GM23338 (cell line): ENCODE measurements at regions not wholly inside any gene's neighbourhood (a gene's known extent, or its start where the extent isn't known, plus 50 kb on each side); places are given as distances from the start of the nearest gene placed in this dataset.

Source experiments
- ATAC-seq: fragments of 200-7000 bp; cut with Tn5 transposase; 3 replicates; pipeline ENCODE4 v1.9.1; 2020
- DNase-seq: peaks from one replicate; pipeline ENCODE4 v3.0.0-alpha.2; 2015; ENCODE audit warnings: low spot score
- H2AFZ ChIP-seq: fragments of 200-600 bp; sonication (generic); 2 replicates; pipeline ENCODE4 v1.8.0; 2016; ENCODE audit warnings: antibody characterized with exemption, mild to moderate bottlenecking, moderate library complexity
- H3F3A ChIP-seq: fragments of 200-600 bp; sonication (generic); replicated peaks from 2 replicates; pipeline ENCODE4 v1.8.0; 2017; ENCODE audit warnings: antibody characterized with exemption, mixed run types, low read depth
- H3K27ac ChIP-seq: fragments of 200-600 bp; sonication (generic); 2 replicates; pipeline ENCODE4 v1.6.1; 2016; ENCODE audit warnings: low read depth
- H3K27me3 ChIP-seq: fragments of 200-600 bp; sonication (generic); 2 replicates; pipeline ENCODE4 v1.8.0; 2016; ENCODE audit warnings: mild to moderate bottlenecking, mixed run types, moderate library complexity; ENCODE audit not compliant: insufficient read depth
- H3K36me3 ChIP-seq: fragments of 200-600 bp; sonication (generic); 2 replicates; pipeline ENCODE4 v1.8.0; 2016; ENCODE audit warnings: mild to moderate bottlenecking; ENCODE audit not compliant: insufficient read depth
- H3K4me1 ChIP-seq: fragments of 200-600 bp; sonication (generic); 2 replicates; pipeline ENCODE4 v1.8.0; 2016; ENCODE audit warnings: mild to moderate bottlenecking, moderate library complexity; ENCODE audit not compliant: insufficient read depth
- H3K4me2 ChIP-seq: fragments of 200-600 bp; sonication (generic); 2 replicates; pipeline ENCODE4 v1.7.1; 2017; ENCODE audit warnings: mixed run types
- H3K4me3 ChIP-seq: fragments of 200-600 bp; sonication (generic); 2 replicates; pipeline ENCODE4 v1.6.1; 2016; ENCODE audit warnings: mixed run types
- H3K79me2 ChIP-seq: fragments of 200-600 bp; sonication (generic); replicated peaks from 2 replicates; pipeline ENCODE4 v1.8.0; 2017; ENCODE audit warnings: mild to moderate bottlenecking; ENCODE audit not compliant: insufficient read depth
- H3K9me2 ChIP-seq: fragments of 200-600 bp; sonication (generic); 2 replicates; pipeline ENCODE4 v1.8.0; 2017; ENCODE audit not compliant: insufficient read depth
- H4K20me1 ChIP-seq: fragments of 200-600 bp; sonication (generic); replicated peaks from 2 replicates; pipeline ENCODE4 v1.8.0; 2017; ENCODE audit warnings: mild to moderate bottlenecking; ENCODE audit not compliant: insufficient read depth
- H3K27ac Mint-ChIP-seq: 2 replicates; pipeline ENCODE4 v1.8.0; 2020; ENCODE audit warnings: inconsistent platforms, mild to moderate bottlenecking, moderate library complexity, mixed read lengths
- H3K27me3 Mint-ChIP-seq: 3 replicates; pipeline ENCODE4 v1.8.0; 2022; ENCODE audit warnings: low read depth, mild to moderate bottlenecking, moderate library complexity, mixed read lengths, inconsistent platforms; ENCODE audit not compliant: insufficient read depth, poor library complexity
- H3K36me3 Mint-ChIP-seq: 3 replicates; pipeline ENCODE4 v1.8.0; 2021; ENCODE audit warnings: low read depth, mild to moderate bottlenecking, inconsistent platforms, moderate library complexity, mixed read lengths
- H3K4me1 Mint-ChIP-seq: 3 replicates; pipeline ENCODE4 v1.8.0; 2020; ENCODE audit warnings: mild to moderate bottlenecking, inconsistent platforms, mixed read lengths
- H3K4me3 Mint-ChIP-seq: 3 replicates; pipeline ENCODE4 v1.8.0; 2021; ENCODE audit warnings: moderate library complexity, mild to moderate bottlenecking, inconsistent platforms, mixed read lengths
- H3K9me3 Mint-ChIP-seq: 3 replicates; pipeline ENCODE4 v1.8.0; 2020; ENCODE audit warnings: moderate library complexity, mild to moderate bottlenecking, inconsistent platforms, mixed read lengths
- ETS1 ChIP-seq: IDR thresholded peaks from 2 replicates; pipeline ENCODE4 v1.6.1; 2016; ENCODE audit warnings: antibody characterized with exemption
- EZH2 ChIP-seq: fragments of 200-600 bp; sonication (generic); IDR thresholded peaks from one replicate; pipeline ENCODE4 v1.8.0; 2017; ENCODE audit warnings: antibody characterized with exemption, mild to moderate bottlenecking, low read depth; ENCODE audit not compliant: unreplicated experiment
- EZH2phosphoT487 ChIP-seq: fragments of 200-600 bp; sonication (generic); IDR thresholded peaks from one replicate; pipeline ENCODE4 v1.8.1; 2018; ENCODE audit warnings: antibody characterized with exemption; ENCODE audit not compliant: unreplicated experiment
- JUNB ChIP-seq: IDR thresholded peaks from one replicate; pipeline ENCODE4 v1.6.1; 2016; ENCODE audit warnings: antibody characterized with exemption; ENCODE audit not compliant: unreplicated experiment
- NANOG ChIP-seq: IDR thresholded peaks from 2 replicates; pipeline ENCODE4 v1.6.1; 2016; ENCODE audit warnings: antibody characterized with exemption, borderline replicate concordance
- POLR2AphosphoS5 ChIP-seq: IDR thresholded peaks from 2 replicates; pipeline ENCODE4 v1.6.1; 2016; ENCODE audit warnings: antibody characterized with exemption, low read depth
- ZNF114 ChIP-seq: fragments of 250-450 bp; sonication (Bioruptor Pico); IDR thresholded peaks from 2 replicates; pipeline ENCODE4 v1.5.0; 2020; ENCODE audit warnings: mild to moderate bottlenecking, moderate library complexity
- ZNF331 ChIP-seq: fragments of 250-450 bp; sonication (Bioruptor Pico); IDR thresholded peaks from 2 replicates; pipeline ENCODE4 v1.5.0; 2020; ENCODE audit warnings: low read depth, mild to moderate bottlenecking, moderate library complexity
- ZNF462 ChIP-seq: fragments of 250-450 bp; sonication (Bioruptor Pico); IDR thresholded peaks from 2 replicates; pipeline ENCODE4 v1.5.0; 2020; ENCODE audit warnings: mild to moderate bottlenecking, moderate library complexity

- Histone ChIP-seq H3K79me2 (no peaks in the 10 kb centered on the region), H3K27ac (no peak overlapping the region), H3K4me2 (no peak overlapping the region), H3K27me3 (no peaks in the 10 kb centered on the region), H3K9me2 (no peaks in the 10 kb centered on the region; the same call in 1 of the 2 replicates), H3K4me1 (no peaks in the 10 kb centered on the region), H3K36me3 (no peaks in the 10 kb centered on the region), H3F3A (no peaks in the 10 kb centered on the region), H2AFZ (no peak overlapping the region), H4K20me1 (no peaks in the 10 kb centered on the region), H3K4me3 (no peak overlapping the region)
- ATAC-seq (no peak), DNase-seq (no peak)
- H3K4me1 Mint-ChIP-seq = no peaks in the 10 kb centered on the region
- H3K36me3 Mint-ChIP-seq = no peaks in the 10 kb centered on the region
- no peak for TF ChIP-seq ZNF114
- TF ChIP-seq EZH2 = no peak
- no peak for TF ChIP-seq EZH2phosphoT487
- TF ChIP-seq ETS1 = no peak
- H3K27me3 Mint-ChIP-seq = peaks cover 2% of the 10 kb centered on the region
- no peak overlapping the region for H3K27ac Mint-ChIP-seq
- H3K9me3 Mint-ChIP-seq = no peaks in the 10 kb centered on the region; the same call in 2 of the 3 replicates
- H3K4me3 Mint-ChIP-seq = no peak overlapping the region
These were observed 69.1 kb upstream of the TOP1 start for GRCh38 chr20:40959325-40960092.

- Mint-ChIP-seq H3K4me3 (no peak overlapping the region), H3K27me3 (peaks cover 2% of the 10 kb centered on the region), H3K27ac (no peak overlapping the region), H3K9me3 (no peaks in the 10 kb centered on the region), H3K36me3 (no peaks in the 10 kb centered on the region), H3K4me1 (no peaks in the 10 kb centered on the region)
- no peak overlapping the region for H2AFZ ChIP-seq
- ATAC-seq (no peak), DNase-seq (no peak)
- H3K4me2 ChIP-seq = no peak overlapping the region
- H3K4me1 ChIP-seq = no peaks in the 10 kb centered on the region
- H3K79me2 ChIP-seq = no peaks in the 10 kb centered on the region
- no peaks in the 10 kb centered on the region for H3K27me3 ChIP-seq
- no peaks in the 10 kb centered on the region for H3F3A ChIP-seq
- no peak overlapping the region for H3K27ac ChIP-seq
- H4K20me1 ChIP-seq = no peaks in the 10 kb centered on the region
- TF ChIP-seq ZNF331 (CRISPR knock-in tag) (no peak), POLR2AphosphoS5 (no peak), NANOG (no peak)
- no peak overlapping the region for H3K4me3 ChIP-seq
- no peaks in the 10 kb centered on the region for H3K36me3 ChIP-seq
- no peaks in the 10 kb centered on the region for H3K9me2 ChIP-seq
These were observed 68.5 kb upstream of the TOP1 start for GRCh38 chr20:40960101-40960500.

- Histone ChIP-seq H3K79me2 (no peaks in the 10 kb centered on the region), H3F3A (no peaks in the 10 kb centered on the region), H3K27me3 (no peaks in the 10 kb centered on the region), H3K36me3 (no peaks in the 10 kb centered on the region), H4K20me1 (no peaks in the 10 kb centered on the region), H3K4me3 (no peak overlapping the region), H3K4me1 (no peaks in the 10 kb centered on the region), H2AFZ (no peak overlapping the region), H3K27ac (no peak overlapping the region), H3K4me2 (no peak overlapping the region), H3K9me2 (no peaks in the 10 kb centered on the region)
- Mint-ChIP-seq H3K4me1 (no peaks in the 10 kb centered on the region), H3K4me3 (no peak overlapping the region), H3K27me3 (peaks cover 2% of the 10 kb centered on the region), H3K27ac (no peak overlapping the region), H3K9me3 (no peaks in the 10 kb centered on the region), H3K36me3 (no peaks in the 10 kb centered on the region)
- DNase-seq = no peak
- no peak for ATAC-seq
- no peak for TF ChIP-seq JUNB
- no peak for TF ChIP-seq POLR2AphosphoS5
- no peak for TF ChIP-seq EZH2phosphoT487
- TF ChIP-seq ZNF462 = no peak
These were observed 68.1 kb upstream of the TOP1 start for GRCh38 chr20:40960521-40960956.
